GM23338 (cell line): ENCODE measurements at regions not wholly inside any gene's neighbourhood (a gene's known extent, or its start where the extent isn't known, plus 50 kb on each side); places are given as distances from the start of the nearest gene placed in this dataset.
A peak's percentile ranks its signal among the peaks of the same experiment; 100 is the strongest.

Source experiments
- ATAC-seq: fragments of 200-7000 bp; cut with Tn5 transposase; 3 replicates; pipeline ENCODE4 v1.9.1; 2020
- DNase-seq: peaks from one replicate; pipeline ENCODE4 v3.0.0-alpha.2; 2015; ENCODE audit warnings: low spot score
- H2AFZ ChIP-seq: fragments of 200-600 bp; sonication (generic); 2 replicates; pipeline ENCODE4 v1.8.0; 2016; ENCODE audit warnings: antibody characterized with exemption, mild to moderate bottlenecking, moderate library complexity
- H3F3A ChIP-seq: fragments of 200-600 bp; sonication (generic); replicated peaks from 2 replicates; pipeline ENCODE4 v1.8.0; 2017; ENCODE audit warnings: antibody characterized with exemption, mixed run types, low read depth
- H3K27ac ChIP-seq: fragments of 200-600 bp; sonication (generic); 2 replicates; pipeline ENCODE4 v1.6.1; 2016; ENCODE audit warnings: low read depth
- H3K27me3 ChIP-seq: fragments of 200-600 bp; sonication (generic); 2 replicates; pipeline ENCODE4 v1.8.0; 2016; ENCODE audit warnings: mild to moderate bottlenecking, mixed run types, moderate library complexity; ENCODE audit not compliant: insufficient read depth
- H3K36me3 ChIP-seq: fragments of 200-600 bp; sonication (generic); 2 replicates; pipeline ENCODE4 v1.8.0; 2016; ENCODE audit warnings: mild to moderate bottlenecking; ENCODE audit not compliant: insufficient read depth
- H3K4me1 ChIP-seq: fragments of 200-600 bp; sonication (generic); 2 replicates; pipeline ENCODE4 v1.8.0; 2016; ENCODE audit warnings: mild to moderate bottlenecking, moderate library complexity; ENCODE audit not compliant: insufficient read depth
- H3K4me2 ChIP-seq: fragments of 200-600 bp; sonication (generic); 2 replicates; pipeline ENCODE4 v1.7.1; 2017; ENCODE audit warnings: mixed run types
- H3K4me3 ChIP-seq: fragments of 200-600 bp; sonication (generic); 2 replicates; pipeline ENCODE4 v1.6.1; 2016; ENCODE audit warnings: mixed run types
- H3K79me2 ChIP-seq: fragments of 200-600 bp; sonication (generic); replicated peaks from 2 replicates; pipeline ENCODE4 v1.8.0; 2017; ENCODE audit warnings: mild to moderate bottlenecking; ENCODE audit not compliant: insufficient read depth
- H3K9me2 ChIP-seq: fragments of 200-600 bp; sonication (generic); 2 replicates; pipeline ENCODE4 v1.8.0; 2017; ENCODE audit not compliant: insufficient read depth
- H4K20me1 ChIP-seq: fragments of 200-600 bp; sonication (generic); replicated peaks from 2 replicates; pipeline ENCODE4 v1.8.0; 2017; ENCODE audit warnings: mild to moderate bottlenecking; ENCODE audit not compliant: insufficient read depth
- H3K27ac Mint-ChIP-seq: 2 replicates; pipeline ENCODE4 v1.8.0; 2020; ENCODE audit warnings: inconsistent platforms, mild to moderate bottlenecking, moderate library complexity, mixed read lengths
- H3K27me3 Mint-ChIP-seq: 3 replicates; pipeline ENCODE4 v1.8.0; 2022; ENCODE audit warnings: low read depth, mild to moderate bottlenecking, moderate library complexity, mixed read lengths, inconsistent platforms; ENCODE audit not compliant: insufficient read depth, poor library complexity
- H3K36me3 Mint-ChIP-seq: 3 replicates; pipeline ENCODE4 v1.8.0; 2021; ENCODE audit warnings: low read depth, mild to moderate bottlenecking, inconsistent platforms, moderate library complexity, mixed read lengths
- H3K4me1 Mint-ChIP-seq: 3 replicates; pipeline ENCODE4 v1.8.0; 2020; ENCODE audit warnings: mild to moderate bottlenecking, inconsistent platforms, mixed read lengths
- H3K4me3 Mint-ChIP-seq: 3 replicates; pipeline ENCODE4 v1.8.0; 2021; ENCODE audit warnings: moderate library complexity, mild to moderate bottlenecking, inconsistent platforms, mixed read lengths
- H3K9me3 Mint-ChIP-seq: 3 replicates; pipeline ENCODE4 v1.8.0; 2020; ENCODE audit warnings: moderate library complexity, mild to moderate bottlenecking, inconsistent platforms, mixed read lengths
- ETS1 ChIP-seq: IDR thresholded peaks from 2 replicates; pipeline ENCODE4 v1.6.1; 2016; ENCODE audit warnings: antibody characterized with exemption
- EZH2 ChIP-seq: fragments of 200-600 bp; sonication (generic); IDR thresholded peaks from one replicate; pipeline ENCODE4 v1.8.0; 2017; ENCODE audit warnings: antibody characterized with exemption, mild to moderate bottlenecking, low read depth; ENCODE audit not compliant: unreplicated experiment
- EZH2phosphoT487 ChIP-seq: fragments of 200-600 bp; sonication (generic); IDR thresholded peaks from one replicate; pipeline ENCODE4 v1.8.1; 2018; ENCODE audit warnings: antibody characterized with exemption; ENCODE audit not compliant: unreplicated experiment
- NANOG ChIP-seq: IDR thresholded peaks from 2 replicates; pipeline ENCODE4 v1.6.1; 2016; ENCODE audit warnings: antibody characterized with exemption, borderline replicate concordance
- POLR2AphosphoS5 ChIP-seq: IDR thresholded peaks from 2 replicates; pipeline ENCODE4 v1.6.1; 2016; ENCODE audit warnings: antibody characterized with exemption, low read depth
- REST ChIP-seq: IDR thresholded peaks from one replicate; pipeline ENCODE4 v1.6.1; 2018; ENCODE audit warnings: antibody characterized with exemption; ENCODE audit not compliant: unreplicated experiment
- STAT1 ChIP-seq: IDR thresholded peaks from one replicate; pipeline ENCODE4 v1.6.1; 2016; ENCODE audit warnings: antibody characterized with exemption; ENCODE audit not compliant: unreplicated experiment
- ZNF331 ChIP-seq: fragments of 250-450 bp; sonication (Bioruptor Pico); IDR thresholded peaks from 2 replicates; pipeline ENCODE4 v1.5.0; 2020; ENCODE audit warnings: low read depth, mild to moderate bottlenecking, moderate library complexity
- TF ChIP-seq, protein P1 (sequence below), 2 experiments: fragments of 200-600 bp in 1 of 2; sonication (generic) in 1 of 2; conservative IDR thresholded peaks; 2 replicates each; pipeline versions ENCODE4 v1.5.1 to v1.6.1; 2016 to 2017; ENCODE audit warnings: antibody characterized with exemption in 2 of 2, low read depth in 2 of 2, mild to moderate bottlenecking in 2 of 2, moderate library complexity in 1 of 2

DNA sequence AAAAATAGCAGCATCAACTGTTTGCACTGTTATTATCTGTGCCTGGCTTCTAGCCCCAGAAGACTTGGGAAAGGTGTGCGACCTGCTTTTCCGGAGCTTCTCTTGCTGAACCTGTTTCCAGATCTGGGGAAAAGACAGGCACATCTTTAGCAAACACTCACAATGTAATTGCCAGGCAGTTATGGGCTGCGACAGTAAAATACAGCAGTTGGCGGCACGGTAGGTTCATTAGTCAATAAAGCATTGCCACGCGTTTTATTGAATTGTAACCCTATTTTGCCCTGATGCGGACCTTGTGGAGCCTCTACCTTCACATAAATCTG is 223.7 kb upstream of the TSHZ3 start (continued):
- TF ChIP-seq ZNF331: no peak
- TF ChIP-seq EZH2phosphoT487: no peak
- TF ChIP-seq NANOG: no peak
- TF ChIP-seq, protein P1, sequence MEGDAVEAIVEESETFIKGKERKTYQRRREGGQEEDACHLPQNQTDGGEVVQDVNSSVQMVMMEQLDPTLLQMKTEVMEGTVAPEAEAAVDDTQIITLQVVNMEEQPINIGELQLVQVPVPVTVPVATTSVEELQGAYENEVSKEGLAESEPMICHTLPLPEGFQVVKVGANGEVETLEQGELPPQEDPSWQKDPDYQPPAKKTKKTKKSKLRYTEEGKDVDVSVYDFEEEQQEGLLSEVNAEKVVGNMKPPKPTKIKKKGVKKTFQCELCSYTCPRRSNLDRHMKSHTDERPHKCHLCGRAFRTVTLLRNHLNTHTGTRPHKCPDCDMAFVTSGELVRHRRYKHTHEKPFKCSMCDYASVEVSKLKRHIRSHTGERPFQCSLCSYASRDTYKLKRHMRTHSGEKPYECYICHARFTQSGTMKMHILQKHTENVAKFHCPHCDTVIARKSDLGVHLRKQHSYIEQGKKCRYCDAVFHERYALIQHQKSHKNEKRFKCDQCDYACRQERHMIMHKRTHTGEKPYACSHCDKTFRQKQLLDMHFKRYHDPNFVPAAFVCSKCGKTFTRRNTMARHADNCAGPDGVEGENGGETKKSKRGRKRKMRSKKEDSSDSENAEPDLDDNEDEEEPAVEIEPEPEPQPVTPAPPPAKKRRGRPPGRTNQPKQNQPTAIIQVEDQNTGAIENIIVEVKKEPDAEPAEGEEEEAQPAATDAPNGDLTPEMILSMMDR (conservative IDR thresholded peaks at IDR 0.05; ENCODE audit: low read depth in 2 of 2): no peak
- no peak for TF ChIP-seq STAT1
- TF ChIP-seq REST: no peak
- TF ChIP-seq POLR2AphosphoS5: no peak
- no peak for TF ChIP-seq EZH2
- no peak for TF ChIP-seq ETS1

DNA sequence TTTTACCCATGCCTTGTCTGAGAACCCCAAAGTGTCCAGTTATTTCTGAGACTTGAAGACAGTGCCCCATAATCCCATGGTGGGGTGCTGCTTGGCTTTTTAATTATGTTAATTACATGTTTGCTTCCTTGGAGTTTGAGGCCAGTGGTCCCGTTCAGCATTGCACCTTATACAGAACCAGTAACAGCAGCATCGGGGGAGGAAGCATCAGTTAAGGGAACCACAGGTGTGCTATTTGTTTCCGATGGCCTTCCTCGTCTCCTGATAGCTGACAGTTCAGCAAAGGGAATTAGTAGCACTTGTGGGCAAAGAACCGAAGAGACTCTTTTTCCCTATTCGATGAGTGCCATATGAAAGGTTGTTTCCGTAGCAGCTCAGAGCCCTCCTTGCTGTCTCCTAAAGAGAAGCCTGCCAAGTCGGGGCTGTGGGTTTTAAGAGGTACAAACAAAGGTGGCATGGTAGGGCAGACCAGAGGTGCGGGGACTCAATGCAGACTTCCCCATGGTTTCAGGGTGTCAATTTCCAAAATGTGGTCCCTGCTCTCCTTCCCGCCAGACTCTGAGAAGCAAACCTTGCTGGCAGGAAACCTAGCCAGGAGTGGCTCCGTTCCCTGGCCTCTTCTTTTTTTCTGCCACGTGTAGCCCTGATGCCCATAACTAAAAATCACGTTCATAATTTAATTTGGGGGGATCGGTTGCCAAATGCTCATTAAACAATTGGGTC is 225.2 kb upstream of the TSHZ3 start:
- Mint-ChIP-seq H3K4me3 (no peak overlapping the region), H3K36me3 (no peaks in the 10 kb centered on the region), H3K9me3 (no peaks in the 10 kb centered on the region), H3K27ac (no peak overlapping the region), H3K4me1 (peaks cover 31% of the 10 kb centered on the region), H3K27me3 (no peaks in the 10 kb centered on the region)
- no peak overlapping the region for H3K27ac ChIP-seq
- no peaks in the 10 kb centered on the region for H4K20me1 ChIP-seq
- H3F3A ChIP-seq: no peaks in the 10 kb centered on the region
- ATAC-seq: peak; percentile 73
- no peak overlapping the region for H3K4me3 ChIP-seq
- no peak overlapping the region for H3K4me2 ChIP-seq
- peak; percentile 49 for DNase-seq
- H3K27me3 ChIP-seq: no peaks in the 10 kb centered on the region
- peak overlapping the region; percentile 50; the same call in 1 of the 2 replicates for H2AFZ ChIP-seq
- no peaks in the 10 kb centered on the region for H3K9me2 ChIP-seq
- TF ChIP-seq ETS1 (no peak), POLR2AphosphoS5 (no peak), STAT1 (no peak)
- TF ChIP-seq, protein P1 (conservative IDR thresholded peaks at IDR 0.05; ENCODE audit: low read depth in 2 of 2): no peak
- H3K36me3 ChIP-seq: no peaks in the 10 kb centered on the region
- peaks cover 6% of the 10 kb centered on the region for H3K4me1 ChIP-seq
- no peaks in the 10 kb centered on the region for H3K79me2 ChIP-seq
